ENCODE measurements at regions not wholly inside any gene's neighbourhood (a gene's known extent, or its start where the extent isn't known, plus 50 kb on each side); places are given as distances from the start of the nearest gene placed in this dataset.

- Histone ChIP-seq H3K27ac (ENCODE audit: low read depth in 1 of 2, low read length in 2 of 2) (no peak overlapping the region), H3K27me3 (ENCODE audit: control insufficient read depth in 4 of 4, insufficient read depth in 4 of 4, low read length in 3 of 4) (no peaks in the 10 kb centered on the region), H3K9me3 (ENCODE audit: control insufficient read depth in 4 of 4, low read length in 3 of 4) (no peaks in the 10 kb centered on the region), H3K4me3 (ENCODE audit: low read depth in 1 of 3, low read length in 3 of 3) (no peak overlapping the region), H3K9ac (ENCODE audit: low read depth in 1 of 2, low read length in 2 of 2) (no peak overlapping the region), H3K36me3 (ENCODE audit: control insufficient read depth in 4 of 4, insufficient read depth in 3 of 4, low read depth in 1 of 4, low read length in 3 of 4) (no peaks in the 10 kb centered on the region), H3K4me1 (ENCODE audit: control insufficient read depth in 4 of 4, insufficient read depth in 4 of 4, low read length in 3 of 4) (peaks cover 0 to 6% (median 1%) of the 10 kb centered on the region in 4 donors)
- WGBS: 26% methylated on average over 5 of the region's 5 CpGs
- TF ChIP-seq HNF4A (conservative IDR thresholded peaks at IDR 0.05) (peak; percentile 20 to 39), NR2F2 (IDR thresholded peaks at IDR 0.05) (no peak), SP1 (IDR thresholded peaks at IDR 0.05) (no peak), FOXA1 (IDR thresholded peaks at IDR 0.05) (no peak), YY1 (IDR thresholded peaks at IDR 0.05) (no peak)
- no peak for DNase-seq (ENCODE audit: low spot score)
Measured at GRCh38 chr1:99537886-99538617, 107.9 kb upstream of the PALMD start.

- H3K9me3 ChIP-seq (ENCODE audit: control insufficient read depth in 4 of 4, low read length in 3 of 4): no peaks in the 10 kb centered on the region
- H3K27me3 ChIP-seq (ENCODE audit: control insufficient read depth in 4 of 4, insufficient read depth in 4 of 4, low read length in 3 of 4): no peaks in the 10 kb centered on the region
- DNase-seq (ENCODE audit: low spot score): no peak
- no peak overlapping the region for H3K27ac ChIP-seq (ENCODE audit: low read depth in 1 of 2, low read length in 2 of 2)
- WGBS: 89% methylated on average over 2 of the region's 2 CpGs
- peaks cover 0 to 6% (median 1%) of the 10 kb centered on the region in 4 donors for H3K4me1 ChIP-seq (ENCODE audit: control insufficient read depth in 4 of 4, insufficient read depth in 4 of 4, low read length in 3 of 4)
- H3K4me3 ChIP-seq (ENCODE audit: low read depth in 1 of 3, low read length in 3 of 3): no peak overlapping the region
- no peak for TF ChIP-seq REST (IDR thresholded peaks at IDR 0.05)
- no peak for TF ChIP-seq GABPA (IDR thresholded peaks at IDR 0.05 in 1 of 2, conservative IDR thresholded peaks at IDR 0.05 in 1 of 2)
- no peak for TF ChIP-seq RAD21 (IDR thresholded peaks at IDR 0.05)
- TF ChIP-seq ATF3 (IDR thresholded peaks at IDR 0.05): no peak
- TF ChIP-seq RXRA (IDR thresholded peaks at IDR 0.05): no peak
- no peak for TF ChIP-seq CTCF (IDR thresholded peaks at IDR 0.05; ENCODE audit: low read depth, low read length, missing input control)
- TF ChIP-seq HNF4G (IDR thresholded peaks at IDR 0.05): no peak
- TF ChIP-seq YY1 (IDR thresholded peaks at IDR 0.05): no peak
- no peak for TF ChIP-seq TAF1 (conservative IDR thresholded peaks at IDR 0.05)
- TF ChIP-seq FOXA1 (IDR thresholded peaks at IDR 0.05): no peak
- no peak for TF ChIP-seq SP1 (IDR thresholded peaks at IDR 0.05)
- no peak overlapping the region for H3K9ac ChIP-seq (ENCODE audit: low read depth in 1 of 2, low read length in 2 of 2)
- H3K36me3 ChIP-seq (ENCODE audit: control insufficient read depth in 4 of 4, insufficient read depth in 3 of 4, low read depth in 1 of 4, low read length in 3 of 4): no peaks in the 10 kb centered on the region
Measured at GRCh38 chr1:99538618-99538956, 107.3 kb upstream of the PALMD start.
